AG10803 (cell line): ENCODE measurements at regions not wholly inside any gene's neighbourhood (a gene's known extent, or its start where the extent isn't known, plus 50 kb on each side); places are given as distances from the start of the nearest gene placed in this dataset.

Experiments
- DNase-seq: peaks from one replicate; pipeline ENCODE4 v3.0.0; 2010; ENCODE audit warnings: low read depth
- H3K4me3 ChIP-seq: 2 replicates; pipeline ENCODE4 v1.5.1; 2011; ENCODE audit warnings: mild to moderate bottlenecking, low read length, control low read depth
- CTCF ChIP-seq: conservative IDR thresholded peaks from 2 replicates; pipeline ENCODE4 v1.5.1; 2011; ENCODE audit warnings: mild to moderate bottlenecking, low read length, control low read depth, inconsistent platforms

- no peak for DNase-seq
- H3K4me3 ChIP-seq = no peak overlapping the region
- TF ChIP-seq CTCF = no peak
Observed at GRCh38 chr10:78247266-78247665, 213.6 kb downstream of the RPS24 start.

GRCh38 chr10:78247821-78248220 is 214.2 kb downstream of the RPS24 start:
- peak; percentile 17 for DNase-seq
- H3K4me3 ChIP-seq = no peak overlapping the region; the same call in 1 of the 2 replicates
- no peak for TF ChIP-seq CTCF

- peak overlapping the region; percentile 52 for H3K4me3 ChIP-seq
- TF ChIP-seq CTCF = no peak
- DNase-seq = peak; percentile 96
Observed at GRCh38 chr10:78248651-78249464, 215.2 kb downstream of the RPS24 start.

- no peak for DNase-seq
- H3K4me3 ChIP-seq = no peak overlapping the region; the same call in 1 of the 2 replicates
- no peak for TF ChIP-seq CTCF
Observed at GRCh38 chr10:78249690-78250089, 216.0 kb downstream of the RPS24 start.

GRCh38 chr10:78250313-78251015 is 216.8 kb downstream of the RPS24 start:
- TF ChIP-seq CTCF = no peak
- no peak for DNase-seq
- H3K4me3 ChIP-seq = no peak overlapping the region

- DNase-seq = no peak
- H3K4me3 ChIP-seq = no peak overlapping the region
- TF ChIP-seq CTCF = no peak
Observed at GRCh38 chr10:78251016-78251385, 217.3 kb downstream of the RPS24 start.

GRCh38 chr10:78252286-78252685 is 218.6 kb downstream of the RPS24 start:
- no peak for DNase-seq
- H3K4me3 ChIP-seq = no peak overlapping the region
- no peak for TF ChIP-seq CTCF
